HT-29 (cell line): ENCODE measurements at regions not wholly inside any gene's neighbourhood (a gene's known extent, or its start where the extent isn't known, plus 50 kb on each side); places are given as distances from the start of the nearest gene placed in this dataset.

Experiments used
- DNase-seq: peaks from one replicate; pipeline ENCODE4 v3.0.0-alpha.2; 2015; ENCODE audit warnings: low spot score

- no peak for DNase-seq
Measured at GRCh38 chr20:60211618-60212463, 253.6 kb downstream of the CDH26 start.

GRCh38 chr20:60212695-60213094 lies 254.5 kb downstream of the CDH26 start:
- DNase-seq, result no peak

DNA sequence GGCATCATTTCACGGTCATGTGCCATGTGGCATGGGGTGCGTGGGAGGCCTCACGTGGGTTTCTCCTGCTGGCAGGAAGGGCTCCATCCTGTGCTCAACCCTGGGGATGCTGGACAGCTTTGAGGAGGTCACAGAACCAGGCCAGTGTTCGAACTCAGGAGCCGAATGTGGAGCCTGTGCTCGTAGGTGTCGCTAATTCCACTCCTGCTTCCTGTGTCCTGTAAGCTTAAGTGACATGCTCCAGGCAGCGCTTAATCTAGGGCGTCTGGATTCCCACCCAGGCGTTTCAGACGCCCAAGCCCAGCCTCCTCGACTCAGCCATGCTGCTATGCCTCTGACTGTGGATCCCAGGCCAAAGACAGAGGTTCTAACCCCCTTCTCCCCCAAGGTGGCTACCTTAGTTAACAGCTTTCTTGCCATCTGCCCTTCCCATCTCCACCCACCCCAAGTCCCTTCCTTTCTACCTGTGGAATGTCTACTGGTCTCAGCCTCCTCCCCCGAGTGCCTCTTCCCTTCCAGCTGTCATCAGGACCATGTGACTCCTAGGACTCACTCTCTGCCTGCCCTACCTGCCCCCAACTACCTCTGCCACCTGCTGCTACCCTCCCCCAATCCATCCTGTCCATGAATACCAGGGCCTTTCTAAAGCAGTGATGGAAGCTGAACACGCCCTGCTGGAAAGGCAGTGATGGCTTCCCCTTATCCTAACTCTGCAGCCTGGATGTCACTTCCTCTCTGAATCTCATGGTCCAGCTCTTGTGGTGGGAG lies 255.1 kb downstream of the CDH26 start:
- DNase-seq, result no peak

GRCh38 chr20:60214901-60215815 lies 256.9 kb downstream of the CDH26 start:
- DNase-seq, result no peak

- DNase-seq, result no peak
Measured at GRCh38 chr20:60215816-60216730, 257.9 kb downstream of the CDH26 start.

- DNase-seq, result no peak
Measured at GRCh38 chr20:60219231-60219630, 261.0 kb downstream of the CDH26 start.

- no peak for DNase-seq
Measured at GRCh38 chr20:60219984-60220562, 261.9 kb downstream of the CDH26 start.

GRCh38 chr20:60220706-60221105 lies 262.5 kb downstream of the CDH26 start:
- DNase-seq, result no peak

DNA sequence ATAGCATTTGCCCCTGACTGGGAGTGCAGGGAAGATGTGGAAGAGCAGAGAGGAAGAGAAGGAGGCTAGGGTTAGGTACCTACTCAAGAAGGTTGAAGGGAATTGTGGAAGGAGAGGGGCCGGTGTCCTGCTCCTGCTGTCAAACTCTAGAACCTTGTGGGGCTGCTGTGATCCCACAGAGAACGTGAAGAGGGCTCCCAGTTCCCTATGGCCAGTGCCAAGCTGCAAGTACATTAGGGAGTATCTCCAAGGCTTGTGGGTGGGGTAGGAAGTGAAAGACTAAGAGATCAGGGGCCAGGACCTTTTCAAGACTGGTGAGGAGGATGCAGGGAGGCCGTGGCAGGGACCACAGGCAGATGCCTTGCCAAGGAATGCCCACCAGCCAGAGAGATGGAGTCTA lies 263.4 kb downstream of the CDH26 start:
- no peak for DNase-seq

DNA sequence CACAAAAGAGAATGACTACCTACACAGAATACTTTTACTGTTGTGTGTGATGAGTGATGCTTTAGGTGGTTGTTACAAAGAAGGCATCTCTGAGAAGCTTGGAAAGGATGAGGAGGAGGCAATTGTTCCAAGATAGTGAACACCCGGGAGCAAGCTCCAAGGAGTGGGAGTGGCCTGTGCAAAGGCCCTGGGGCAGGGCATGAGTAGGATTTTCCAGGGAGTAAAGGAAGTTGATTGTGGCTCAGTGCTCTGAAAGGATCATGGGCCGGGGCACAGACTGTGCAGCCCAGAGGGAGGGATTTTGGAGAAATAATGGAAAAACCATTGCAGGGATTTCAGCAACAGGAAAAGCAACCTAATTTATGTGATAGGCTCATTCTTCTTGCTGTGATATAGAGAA lies 264.3 kb downstream of the CDH26 start:
- DNase-seq, result no peak

DNA sequence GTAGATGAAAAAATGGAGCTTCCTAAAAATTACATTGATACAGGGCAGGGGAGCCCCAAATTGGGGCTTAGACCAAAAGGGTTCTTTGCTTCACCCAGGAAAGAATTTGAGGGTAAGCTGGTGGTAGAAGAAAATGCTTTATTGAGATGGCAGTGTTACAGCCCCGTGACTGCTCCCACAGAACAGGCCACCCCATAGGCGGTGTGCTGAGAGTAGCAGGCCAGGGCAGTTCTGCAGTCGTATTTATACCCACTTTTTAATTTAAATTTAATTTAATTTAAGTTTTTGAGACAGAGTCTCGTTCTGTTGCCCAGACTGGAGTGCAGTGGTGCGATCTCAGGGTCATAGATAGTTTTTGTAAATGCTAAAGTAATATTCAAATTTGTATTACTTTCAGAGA lies 265.0 kb downstream of the CDH26 start:
- no peak for DNase-seq

DNA sequence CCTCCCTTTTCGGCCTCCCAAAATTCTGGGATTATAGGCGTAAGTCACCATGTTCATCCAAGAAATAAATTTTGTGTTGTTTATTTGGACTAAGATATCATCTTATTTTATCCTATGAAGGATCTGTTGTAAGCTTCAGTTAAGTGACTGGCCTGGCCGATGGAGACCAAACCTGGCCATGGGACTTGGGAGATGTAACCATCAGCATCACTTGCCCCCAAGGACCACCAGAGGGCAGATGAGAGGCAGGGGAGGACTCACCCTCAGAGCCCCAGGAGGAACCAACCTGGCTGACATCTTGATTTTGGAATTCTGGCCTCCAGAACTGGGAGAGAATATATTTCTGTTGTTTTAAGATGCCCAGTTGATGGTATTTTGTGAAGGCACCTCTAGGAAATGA lies 266.7 kb downstream of the CDH26 start:
- no peak for DNase-seq

- no peak for DNase-seq
Measured at GRCh38 chr20:60228255-60228654, 270.0 kb downstream of the CDH26 start.

DNA sequence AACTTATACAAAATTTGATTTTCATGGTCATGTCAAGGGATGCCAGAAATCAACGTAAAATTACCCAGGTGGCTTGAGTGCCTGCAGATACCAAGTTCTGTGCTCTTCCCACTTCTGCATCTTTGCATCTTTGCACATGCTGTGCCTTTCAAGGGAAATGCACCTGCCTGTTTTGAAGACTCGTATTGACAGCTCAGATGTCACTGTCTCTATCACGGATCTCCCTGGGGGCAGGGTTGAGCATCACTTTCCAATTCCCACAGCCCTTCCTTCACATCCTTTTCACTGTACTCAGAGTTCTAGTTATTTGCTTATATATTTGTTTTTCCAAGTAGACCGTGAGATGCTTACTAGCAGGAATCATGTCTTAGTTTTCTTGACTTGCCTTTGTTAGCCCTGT lies 274.2 kb downstream of the CDH26 start:
- DNase-seq, result no peak

- DNase-seq, result no peak
Measured at GRCh38 chr20:60233018-60233630, 274.9 kb downstream of the CDH26 start.

DNA sequence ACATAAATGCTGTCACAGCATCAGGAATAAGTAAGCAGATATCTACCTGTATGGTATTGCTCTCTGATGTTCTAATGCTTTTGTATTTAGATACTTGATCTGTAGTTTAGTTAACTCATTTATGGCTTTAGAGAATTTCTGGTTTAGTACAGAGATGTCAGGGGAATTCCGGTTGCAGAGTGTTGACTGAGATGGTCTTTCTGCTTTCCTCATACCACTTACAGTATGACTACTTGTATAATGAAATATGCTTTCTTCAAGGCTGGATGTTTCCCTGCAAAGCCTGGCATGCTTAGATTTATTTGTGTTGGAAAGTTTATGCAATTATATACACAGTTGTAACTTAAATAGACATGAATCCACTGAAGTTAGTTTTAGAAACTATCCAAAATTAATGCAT lies 278.4 kb downstream of the CDH26 start:
- no peak for DNase-seq

GRCh38 chr20:60237981-60238380 lies 279.8 kb downstream of the CDH26 start:
- no peak for DNase-seq

GRCh38 chr20:60238992-60239660 lies 280.9 kb downstream of the CDH26 start:
- no peak for DNase-seq

DNA sequence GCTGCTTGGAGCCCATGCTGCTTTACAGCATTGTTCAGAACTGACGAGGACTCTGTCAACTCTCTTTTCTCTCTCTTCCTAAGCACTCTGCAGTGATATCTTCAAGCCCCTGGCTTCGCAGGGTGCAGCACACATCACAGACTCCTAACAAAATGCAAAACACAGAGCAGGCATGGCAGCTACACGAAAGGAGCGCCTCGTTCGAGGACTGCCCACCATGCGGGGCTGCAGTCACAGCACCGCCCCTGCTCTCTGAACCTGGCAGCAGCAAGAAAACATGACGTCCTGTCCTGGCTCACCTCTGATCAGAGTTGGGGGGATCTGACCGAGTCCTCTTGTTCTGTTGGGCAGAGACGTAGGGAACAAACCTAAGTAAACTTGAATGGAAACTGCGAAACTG lies 281.7 kb downstream of the CDH26 start:
- no peak for DNase-seq
